Astrocyte (in vitro differentiated cells and primary cell): ENCODE measurements at regions not wholly inside any gene's neighbourhood (a gene's known extent, or its start where the extent isn't known, plus 50 kb on each side); places are given as distances from the start of the nearest gene placed in this dataset.

ENCODE experiments used
- DNase-seq: peaks from one replicate; pipeline ENCODE4 v3.0.0-alpha.2; 2010; ENCODE audit warnings: low read depth
- FAIRE-seq: peaks from 2 replicates; lab custom pipeline; 2011; peaks lifted over from hg19 to GRCh38; lab: Jason Lieb, UNC
- H2AFZ ChIP-seq: 2 replicates; pipeline ENCODE4 v1.6.0; 2012; ENCODE audit warnings: low read depth, low read length, inconsistent platforms
- H3K27ac ChIP-seq: 2 replicates; pipeline ENCODE4 v1.5.1; 2011; ENCODE audit warnings: low read depth, low read length, inconsistent platforms
- H3K27me3 ChIP-seq: 2 replicates; pipeline ENCODE4 v1.6.0; 2011; ENCODE audit warnings: low read length, inconsistent platforms; ENCODE audit not compliant: insufficient read depth
- H3K36me3 ChIP-seq: 2 replicates; pipeline ENCODE4 v1.5.1; 2011; ENCODE audit warnings: low read length, inconsistent platforms; ENCODE audit not compliant: insufficient read depth
- H3K4me1 ChIP-seq: 2 replicates; pipeline ENCODE4 v1.5.1; 2011; ENCODE audit warnings: low read length, inconsistent platforms; ENCODE audit not compliant: insufficient read depth
- H3K4me2 ChIP-seq: 2 replicates; pipeline ENCODE4 v1.6.0; 2012; ENCODE audit warnings: low read length, inconsistent platforms
- H3K4me3 ChIP-seq: 2 replicates; pipeline ENCODE4 v1.5.1; 2011; ENCODE audit warnings: low read depth, mild to moderate bottlenecking, low read length, inconsistent platforms; ENCODE audit not compliant: insufficient read depth
- H3K79me2 ChIP-seq: 2 replicates; pipeline ENCODE4 v1.6.0; 2012; ENCODE audit warnings: mild to moderate bottlenecking, low read length, inconsistent platforms; ENCODE audit not compliant: insufficient read depth
- H3K9ac ChIP-seq: 2 replicates; pipeline ENCODE4 v1.6.0; 2012; ENCODE audit warnings: mild to moderate bottlenecking, low read length, inconsistent platforms
- H3K9me3 ChIP-seq: 2 replicates; pipeline ENCODE4 v1.5.1; 2012; ENCODE audit warnings: low read depth, mild to moderate bottlenecking, low read length, inconsistent platforms; ENCODE audit not compliant: insufficient read depth
- H4K20me1 ChIP-seq: 2 replicates; pipeline ENCODE4 v1.6.0; 2012; ENCODE audit warnings: low read length, inconsistent platforms; ENCODE audit not compliant: insufficient read depth
- H3K27ac Mint-ChIP-seq: one replicate; pipeline ENCODE4 v1.8.0; 2021; ENCODE audit warnings: mild to moderate bottlenecking, mixed read lengths; ENCODE audit not compliant: unreplicated experiment
- H3K27me3 Mint-ChIP-seq: one replicate; pipeline ENCODE4 v1.8.0; 2021; ENCODE audit warnings: low read depth, mixed read lengths; ENCODE audit not compliant: unreplicated experiment
- H3K36me3 Mint-ChIP-seq: one replicate; pipeline ENCODE4 v1.8.0; 2021; ENCODE audit warnings: low read depth, mixed read lengths; ENCODE audit not compliant: unreplicated experiment
- H3K4me1 Mint-ChIP-seq: one replicate; pipeline ENCODE4 v1.8.0; 2021; ENCODE audit warnings: low read depth, mixed read lengths; ENCODE audit not compliant: unreplicated experiment
- H3K4me3 Mint-ChIP-seq: one replicate; pipeline ENCODE4 v1.8.0; 2021; ENCODE audit warnings: mild to moderate bottlenecking, moderate library complexity, mixed read lengths; ENCODE audit not compliant: unreplicated experiment
- H3K9me3 Mint-ChIP-seq: one replicate; pipeline ENCODE4 v1.8.0; 2021; ENCODE audit warnings: mild to moderate bottlenecking, mixed read lengths; ENCODE audit not compliant: unreplicated experiment
- CTCF ChIP-seq: IDR thresholded peaks from 2 replicates; pipeline ENCODE4 v1.5.1; 2011; ENCODE audit warnings: low read depth, mild to moderate bottlenecking, inconsistent platforms, low read length, moderate library complexity; ENCODE audit not compliant: insufficient read depth
- EZH2 ChIP-seq: IDR thresholded peaks from 2 replicates; pipeline ENCODE4 v1.6.1; 2012; ENCODE audit warnings: mild to moderate bottlenecking, low read length, inconsistent platforms; ENCODE audit not compliant: insufficient read depth

- no peaks in the 10 kb centered on the region for H3K79me2 ChIP-seq
- no peak overlapping the region for H3K4me3 ChIP-seq
- Mint-ChIP-seq H3K36me3 (no peaks in the 10 kb centered on the region), H3K27ac (no peak overlapping the region), H3K27me3 (peaks cover 2% of the 10 kb centered on the region), H3K4me1 (peaks cover 6% of the 10 kb centered on the region), H3K9me3 (no peaks in the 10 kb centered on the region), H3K4me3 (no peak overlapping the region)
- peaks cover 9% of the 10 kb centered on the region for H3K4me1 ChIP-seq
- no peak overlapping the region for H3K9ac ChIP-seq
- TF ChIP-seq EZH2, result no peak
- TF ChIP-seq CTCF, result no peak
- no peaks in the 10 kb centered on the region for H4K20me1 ChIP-seq
- H2AFZ ChIP-seq, result no peak overlapping the region
- H3K27me3 ChIP-seq, result no peaks in the 10 kb centered on the region
- no peak overlapping the region for H3K4me2 ChIP-seq
- no peaks in the 10 kb centered on the region for H3K36me3 ChIP-seq
- H3K9me3 ChIP-seq, result no peaks in the 10 kb centered on the region
- no peak for DNase-seq
- FAIRE-seq, result no peak
- no peak overlapping the region for H3K27ac ChIP-seq
These were observed 151.8 kb downstream of the RDH14 start for GRCh38 chr2:18408638-18409037.

GRCh38 chr2:18406219-18406618 is 154.2 kb downstream of the RDH14 start:
- Histone ChIP-seq H2AFZ (no peak overlapping the region), H3K27ac (no peak overlapping the region), H4K20me1 (no peaks in the 10 kb centered on the region), H3K9ac (no peak overlapping the region), H3K79me2 (no peaks in the 10 kb centered on the region), H3K4me3 (no peak overlapping the region), H3K9me3 (no peaks in the 10 kb centered on the region), H3K4me1 (no peaks in the 10 kb centered on the region), H3K4me2 (no peak overlapping the region), H3K27me3 (no peaks in the 10 kb centered on the region), H3K36me3 (no peaks in the 10 kb centered on the region)
- Mint-ChIP-seq H3K4me1 (no peaks in the 10 kb centered on the region), H3K4me3 (no peak overlapping the region), H3K27me3 (peaks cover 3% of the 10 kb centered on the region), H3K36me3 (no peaks in the 10 kb centered on the region), H3K9me3 (no peaks in the 10 kb centered on the region), H3K27ac (no peak overlapping the region)
- FAIRE-seq (no peak), DNase-seq (no peak)
- TF ChIP-seq EZH2 (no peak), CTCF (no peak)

- no peaks in the 10 kb centered on the region for H3K9me3 ChIP-seq
- no peaks in the 10 kb centered on the region for H3K27me3 ChIP-seq
- Mint-ChIP-seq H3K9me3 (no peaks in the 10 kb centered on the region), H3K27ac (no peak overlapping the region), H3K36me3 (no peaks in the 10 kb centered on the region), H3K27me3 (peaks cover 3% of the 10 kb centered on the region), H3K4me3 (no peak overlapping the region), H3K4me1 (no peaks in the 10 kb centered on the region)
- no peak overlapping the region for H2AFZ ChIP-seq
- H3K4me1 ChIP-seq, result no peaks in the 10 kb centered on the region
- TF ChIP-seq CTCF (peak; percentile 28), EZH2 (no peak)
- H3K9ac ChIP-seq, result no peak overlapping the region
- no peak for DNase-seq
- no peaks in the 10 kb centered on the region for H3K79me2 ChIP-seq
- H3K36me3 ChIP-seq, result no peaks in the 10 kb centered on the region
- H3K4me3 ChIP-seq, result no peak overlapping the region
- no peak for FAIRE-seq
- no peak overlapping the region for H3K4me2 ChIP-seq
- no peaks in the 10 kb centered on the region for H4K20me1 ChIP-seq
- H3K27ac ChIP-seq, result no peak overlapping the region
These were observed 155.7 kb downstream of the RDH14 start for GRCh38 chr2:18404708-18405107.
